ENCODE measurements at regions not wholly inside any gene's neighbourhood (a gene's known extent, or its start where the extent isn't known, plus 50 kb on each side); places are given as distances from the start of the nearest gene placed in this dataset.
"Not testable (repeated sequence)": the region's sequence is repeated elsewhere in the genome, so short reads cannot be mapped to it uniquely, and the experiment has no call there.

- Mint-ChIP-seq H3K4me3 (no peak overlapping the region), H3K36me3 (ENCODE audit: low read depth) (no peaks in the 10 kb centered on the region), H3K27me3 (peaks cover 5% of the 10 kb centered on the region), H3K27ac (no peak overlapping the region), H3K4me1 (ENCODE audit: low read depth) (no peaks in the 10 kb centered on the region), H3K9me3 (peaks cover 10% of the 10 kb centered on the region)
- DNase-seq (no peak), ATAC-seq (no peak)
- ChIA-PET POLR2A (no interaction called here), CTCF (no interaction called here)
- intact Hi-C loops (cut with micrococcal nuclease), result no loop called here
- TF ChIP-seq CTCF (IDR thresholded peaks at IDR 0.05), result no peak
Measured at GRCh38 chr16:5305023-5305422, 207.4 kb upstream of the EEF2KMT start.

- DNase-seq (no peak), ATAC-seq (no peak)
- CTCF ChIA-PET, result no interaction called here
- Mint-ChIP-seq H3K9me3 (peaks cover 3% of the 10 kb centered on the region), H3K4me3 (no peak overlapping the region), H3K27ac (no peak overlapping the region), H3K36me3 (ENCODE audit: low read depth) (no peaks in the 10 kb centered on the region), H3K4me1 (ENCODE audit: low read depth) (no peaks in the 10 kb centered on the region), H3K27me3 (peaks cover 4% of the 10 kb centered on the region)
- POLR2A ChIA-PET, result no interaction called here
- no peak for TF ChIP-seq CTCF (IDR thresholded peaks at IDR 0.05)
- intact Hi-C loops (cut with micrococcal nuclease), result no loop called here
Measured at GRCh38 chr16:5302372-5303114, 204.9 kb upstream of the EEF2KMT start.

GRCh38 chr16:5298202-5298601 lies 200.6 kb upstream of the EEF2KMT start:
- CTCF ChIA-PET, result no interaction called here
- DNase-seq (no peak), ATAC-seq (no peak)
- Mint-ChIP-seq H3K4me3 (no peak overlapping the region), H3K4me1 (ENCODE audit: low read depth) (no peaks in the 10 kb centered on the region), H3K27me3 (peaks cover 4% of the 10 kb centered on the region), H3K9me3 (peaks cover 3% of the 10 kb centered on the region), H3K36me3 (ENCODE audit: low read depth) (no peaks in the 10 kb centered on the region), H3K27ac (no peak overlapping the region)
- POLR2A ChIA-PET, result no interaction called here
- TF ChIP-seq CTCF (IDR thresholded peaks at IDR 0.05), result no peak
- intact Hi-C loops (cut with micrococcal nuclease), result no loop called here

GRCh38 chr16:5296176-5296575 lies 198.6 kb upstream of the EEF2KMT start:
- TF ChIP-seq CTCF (IDR thresholded peaks at IDR 0.05), result no peak
- intact Hi-C loops (cut with micrococcal nuclease), result no loop called here
- no peaks in the 10 kb centered on the region for H3K9me3 Mint-ChIP-seq
- ChIA-PET POLR2A (interaction anchor here (0.6 kb wide), 1 partner anchor 296 kb away, joined by 3 read pairs; no protein-coding TSS in a partner anchor), CTCF (no interaction called here)
- no peaks in the 10 kb centered on the region for H3K36me3 Mint-ChIP-seq (ENCODE audit: low read depth)
- no peak overlapping the region for H3K4me3 Mint-ChIP-seq
- ATAC-seq, result no peak
- H3K27me3 Mint-ChIP-seq, result peaks cover 6% of the 10 kb centered on the region
- no peak overlapping the region for H3K27ac Mint-ChIP-seq
- DNase-seq, result no peak
- no peaks in the 10 kb centered on the region for H3K4me1 Mint-ChIP-seq (ENCODE audit: low read depth)

- POLR2A ChIA-PET; H3K4me1 Mint-ChIP-seq (ENCODE audit: low read depth); H3K27ac Mint-ChIP-seq; intact Hi-C loops (cut with micrococcal nuclease); H3K27me3 Mint-ChIP-seq; ATAC-seq; CTCF ChIA-PET; H3K4me3 Mint-ChIP-seq; DNase-seq; H3K36me3 Mint-ChIP-seq (ENCODE audit: low read depth); H3K9me3 Mint-ChIP-seq: not testable (repeated sequence)
Measured at GRCh38 chr16:5295304-5295703, 197.7 kb upstream of the EEF2KMT start.

GRCh38 chr16:5282152-5282551 lies 184.6 kb upstream of the EEF2KMT start:
- H3K4me1 Mint-ChIP-seq (ENCODE audit: low read depth); ATAC-seq; intact Hi-C loops (cut with micrococcal nuclease); H3K27ac Mint-ChIP-seq; DNase-seq; CTCF ChIA-PET; H3K36me3 Mint-ChIP-seq (ENCODE audit: low read depth); H3K27me3 Mint-ChIP-seq; POLR2A ChIA-PET; H3K4me3 Mint-ChIP-seq: not testable (repeated sequence)
- peaks cover 35% of the 10 kb centered on the region for H3K9me3 Mint-ChIP-seq

Measured in activated CD8-positive, alpha-beta T cell treated with anti-CD3 and anti-CD28 coated beads for 36 hours (primary cell).